ENCODE measurements at regions not wholly inside any gene's neighbourhood (a gene's known extent, or its start where the extent isn't known, plus 50 kb on each side); places are given as distances from the start of the nearest gene placed in this dataset.

DNA sequence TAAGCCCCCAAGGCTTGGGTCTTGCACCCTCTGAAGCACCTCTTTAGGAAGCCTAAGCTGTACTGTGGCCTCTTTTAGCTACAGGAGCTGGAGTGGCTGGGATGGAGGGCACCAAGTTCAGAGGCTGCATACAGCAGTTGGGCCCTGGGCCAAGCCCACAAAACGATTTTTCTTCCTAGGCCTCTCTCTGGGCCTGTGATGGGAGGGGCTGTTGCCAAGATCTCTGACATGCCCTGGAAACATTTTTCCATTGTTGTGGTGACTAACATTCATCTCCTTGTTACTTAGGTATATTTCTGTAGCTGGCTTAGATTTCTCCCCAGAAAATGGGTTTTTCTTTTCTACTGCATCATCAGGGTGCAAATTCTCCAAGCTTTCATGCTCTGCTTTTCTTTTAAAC, 375.7 kb upstream of the NPSR1 start:
- TF ChIP-seq EZH2 (IDR thresholded peaks at IDR 0.05; ENCODE audit: low read depth, unreplicated experiment) (no peak), CTCF (conservative IDR thresholded peaks at IDR 0.05; ENCODE audit: low read depth in 2 of 2) (no peak), REST (IDR thresholded peaks at IDR 0.05; ENCODE audit: unreplicated experiment) (no peak), CREB1 (CRISPR knock-in tag; IDR thresholded peaks at IDR 0.05; ENCODE audit: low read depth) (no peak), POLR2AphosphoS5 (IDR thresholded peaks at IDR 0.05; ENCODE audit: low read depth) (no peak), STAT1 (IDR thresholded peaks at IDR 0.05; ENCODE audit: unreplicated experiment) (no peak), EZH2phosphoT487 (IDR thresholded peaks at IDR 0.05; ENCODE audit: unreplicated experiment) (no peak), ZNF114 (CRISPR knock-in tag; IDR thresholded peaks at IDR 0.05) (no peak), ZNF331 (CRISPR knock-in tag; IDR thresholded peaks at IDR 0.05; ENCODE audit: low read depth) (no peak), ETS1 (IDR thresholded peaks at IDR 0.05) (no peak)

Data from GM23338 (cell line).